ENCODE measurements at regions not wholly inside any gene's neighbourhood (a gene's known extent, or its start where the extent isn't known, plus 50 kb on each side); places are given as distances from the start of the nearest gene placed in this dataset.

- TF ChIP-seq ZNF274 (IDR thresholded peaks at IDR 0.05; ENCODE audit: low read depth, low read length) (no peak), YY1 (IDR thresholded peaks at IDR 0.05; ENCODE audit: insufficient read depth, insufficient read length) (no peak), SUZ12 (IDR thresholded peaks at IDR 0.05; ENCODE audit: extremely low read depth, insufficient read depth, insufficient read length) (no peak)
Measured at GRCh38 chr9:38271666-38272241, 120.7 kb upstream of the ALDH1B1 start.
